ENCODE measurements at regions not wholly inside any gene's neighbourhood (a gene's known extent, or its start where the extent isn't known, plus 50 kb on each side); places are given as distances from the start of the nearest gene placed in this dataset.
"Not testable (repeated sequence)": the region's sequence is repeated elsewhere in the genome, so short reads cannot be mapped to it uniquely, and the experiment has no call there.

DNA sequence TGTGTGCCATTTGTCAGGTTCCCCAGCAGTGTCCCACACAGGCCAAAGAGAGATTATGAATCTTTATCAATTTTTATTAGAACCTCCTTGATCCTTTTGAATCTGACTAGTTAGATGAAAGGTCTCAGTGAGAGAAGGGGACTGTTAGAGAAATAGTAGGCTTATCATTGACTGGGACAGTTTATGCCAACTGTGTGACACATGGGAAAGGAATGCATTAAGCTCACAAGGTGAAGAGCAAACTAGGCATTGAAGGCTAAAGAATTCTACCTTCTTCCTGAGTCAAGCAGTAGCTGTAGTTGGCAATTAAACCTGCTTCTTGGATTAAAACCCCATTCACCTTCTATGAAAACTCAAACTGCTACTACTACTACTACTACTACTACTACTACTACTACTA is 389.6 kb upstream of the CDH19 start:
- DNase-seq = no peak

DNA sequence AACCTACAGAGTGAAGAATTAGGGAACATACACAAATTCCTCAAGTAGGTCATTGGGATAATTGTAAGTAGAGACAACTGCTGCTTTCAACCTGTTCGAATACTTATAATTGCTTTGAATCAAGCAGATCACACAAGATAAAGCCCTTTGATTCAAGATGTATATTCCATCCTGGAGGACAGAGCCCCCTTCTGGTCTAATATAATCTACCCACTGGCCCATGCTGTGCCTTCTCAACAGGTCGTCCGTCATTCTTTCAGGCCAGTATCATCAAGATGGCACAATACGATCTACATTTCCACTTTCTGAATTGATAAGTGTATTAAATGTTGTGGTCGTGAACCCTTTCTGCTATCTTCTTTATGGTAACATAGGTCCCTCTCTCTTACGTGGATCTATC is 387.0 kb upstream of the CDH19 start:
- no peak for DNase-seq

DNA sequence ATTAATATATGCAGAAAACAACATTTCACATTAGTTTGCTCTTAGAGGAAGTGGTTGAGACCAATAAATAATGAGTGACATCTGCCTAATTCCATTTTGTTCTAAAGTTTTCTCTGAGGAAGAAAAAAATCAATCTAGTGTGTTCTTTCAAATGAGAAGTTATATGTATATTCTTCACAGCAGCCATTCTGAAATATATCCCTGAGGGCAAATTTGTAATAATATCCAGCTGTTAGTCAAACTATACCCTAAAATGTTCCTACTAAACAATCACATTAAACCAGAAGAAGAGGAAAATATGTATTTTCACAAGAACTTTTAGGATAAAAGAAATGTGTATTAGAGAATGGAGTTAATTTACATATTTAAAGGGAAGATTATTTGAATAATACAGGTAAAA is 375.1 kb upstream of the CDH19 start:
- DNase-seq = no peak

DNA sequence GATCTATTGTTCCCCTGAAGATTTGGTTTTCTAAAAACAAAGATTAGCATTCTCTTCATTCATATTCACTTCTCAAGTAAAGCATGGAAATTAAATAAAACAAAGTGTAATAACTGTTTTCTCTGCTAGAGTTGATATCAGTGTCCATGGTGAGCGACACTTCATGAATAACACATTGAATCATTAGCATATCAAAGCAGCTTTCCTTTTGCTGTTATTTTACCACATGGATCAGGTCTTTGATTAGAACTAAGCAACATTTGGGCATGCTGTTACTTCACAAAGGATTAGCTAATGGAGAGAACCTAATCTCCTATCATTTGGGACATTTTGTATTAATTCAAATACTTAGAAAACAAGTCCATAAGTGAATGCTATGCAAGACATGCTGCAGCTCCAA is 368.8 kb upstream of the CDH19 start:
- no peak for DNase-seq

DNA sequence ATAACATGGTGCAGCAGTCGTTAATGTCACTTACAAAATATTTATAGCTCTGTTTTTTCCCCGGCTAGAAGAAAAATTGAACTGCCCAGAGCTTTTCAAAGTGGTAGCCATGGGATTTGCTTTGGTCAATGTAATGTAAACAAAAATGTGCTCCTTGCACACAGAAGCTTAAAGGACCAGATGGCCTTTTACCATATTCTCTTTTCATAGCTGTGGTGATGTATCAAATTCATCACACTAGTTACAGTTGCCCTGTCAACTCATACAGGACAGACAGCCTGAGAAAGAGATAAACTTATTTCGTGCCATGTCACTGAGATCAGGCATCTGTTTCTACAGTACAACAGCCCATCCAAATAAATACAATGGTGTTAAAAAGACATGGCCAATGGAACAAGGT is 368.1 kb upstream of the CDH19 start:
- DNase-seq = peak; percentile 44

DNA sequence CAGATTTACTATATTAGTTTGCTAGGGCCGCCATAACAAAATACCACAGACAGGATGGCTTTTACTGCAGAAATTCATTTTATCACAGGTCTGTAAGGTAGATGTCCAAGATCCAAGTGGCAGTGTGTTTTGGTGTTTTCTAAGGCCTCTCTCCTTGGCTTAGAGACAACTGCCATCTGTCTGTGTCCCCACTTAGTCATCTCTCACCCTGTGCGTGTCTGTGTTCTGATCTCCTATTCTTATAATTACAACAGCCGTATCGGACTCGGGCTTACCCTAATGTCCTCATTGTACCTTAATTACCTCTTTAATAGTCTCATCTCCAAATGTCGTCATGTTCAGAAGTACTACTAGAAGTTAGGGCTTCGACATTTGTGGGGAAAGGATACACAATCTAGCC is 362.3 kb upstream of the CDH19 start:
- DNase-seq = no peak

DNA sequence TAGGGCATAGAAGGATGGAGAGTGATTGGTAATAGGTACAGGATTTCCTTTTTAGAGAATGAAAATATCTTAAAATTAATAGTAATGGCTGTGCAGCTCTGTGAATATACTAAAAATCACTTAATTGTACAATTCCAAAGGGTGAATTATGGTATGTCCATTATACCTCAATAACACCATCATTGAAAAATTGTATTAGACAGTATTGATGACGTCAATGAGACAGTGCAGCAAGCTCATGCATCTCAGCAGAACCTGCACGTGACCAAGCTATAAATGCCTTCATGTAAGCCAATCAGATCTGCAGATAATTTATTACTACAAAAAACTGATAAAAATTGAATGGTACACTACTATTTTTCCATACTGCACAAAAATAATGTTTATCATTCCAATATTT is 354.4 kb upstream of the CDH19 start:
- DNase-seq = no peak

DNA sequence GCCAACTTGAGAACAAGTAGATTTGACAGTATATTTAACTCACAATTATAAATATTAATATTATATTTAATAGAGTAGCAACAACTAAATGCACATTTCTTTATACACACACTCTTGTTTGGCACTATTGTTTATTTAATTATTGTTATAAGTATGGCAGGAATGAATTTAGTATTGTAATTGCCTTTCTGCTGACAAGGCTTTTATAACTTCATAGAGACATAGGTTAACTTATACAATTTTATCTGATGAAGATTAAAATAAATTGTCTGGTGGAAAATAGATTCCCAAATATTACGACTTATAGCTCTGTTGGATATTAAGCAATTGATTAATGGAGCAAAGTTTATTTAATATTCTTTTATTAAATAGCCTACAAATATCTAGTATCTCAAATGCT is 347.9 kb upstream of the CDH19 start:
- no peak for DNase-seq

DNA sequence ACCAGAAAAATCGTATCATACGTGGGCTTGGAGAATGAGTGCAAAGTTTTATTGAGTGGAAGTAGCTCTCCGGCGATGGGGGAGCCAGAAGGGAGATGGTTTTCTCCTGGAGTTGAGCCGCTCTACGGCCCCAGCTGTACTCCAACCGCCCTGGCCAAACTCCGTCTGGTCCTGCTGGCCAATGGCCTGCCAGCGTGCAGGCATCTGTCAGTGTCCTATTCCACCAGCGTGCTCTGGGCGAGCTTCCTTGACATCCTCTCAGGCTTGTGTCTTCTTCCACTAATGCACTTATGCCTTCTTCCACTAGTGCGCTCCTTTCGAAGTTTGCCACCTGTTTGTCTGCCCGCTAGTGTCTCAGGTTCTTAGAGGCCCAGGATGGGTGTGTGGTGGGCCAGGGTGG is 345.5 kb upstream of the CDH19 start:
- no peak for DNase-seq

DNA sequence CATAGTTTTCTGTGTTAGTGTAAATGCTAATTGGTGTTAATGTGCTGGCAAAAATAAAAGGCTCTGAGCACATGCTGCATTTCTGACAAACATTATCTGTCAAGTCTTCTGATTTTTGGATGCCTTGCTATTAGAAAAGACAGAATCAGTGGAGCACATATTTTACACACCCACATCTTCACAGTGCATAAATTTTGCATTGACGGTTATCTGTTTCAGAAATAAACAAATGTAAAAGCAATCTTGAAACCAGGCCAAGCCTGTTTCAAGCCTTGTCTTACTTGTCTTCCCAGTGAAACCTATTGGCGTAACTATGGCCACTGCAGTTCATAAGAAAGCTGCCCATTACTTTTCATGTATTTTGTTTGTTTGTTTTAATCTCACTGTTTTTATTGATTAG is 333.7 kb upstream of the CDH19 start:
- no peak for DNase-seq

DNA sequence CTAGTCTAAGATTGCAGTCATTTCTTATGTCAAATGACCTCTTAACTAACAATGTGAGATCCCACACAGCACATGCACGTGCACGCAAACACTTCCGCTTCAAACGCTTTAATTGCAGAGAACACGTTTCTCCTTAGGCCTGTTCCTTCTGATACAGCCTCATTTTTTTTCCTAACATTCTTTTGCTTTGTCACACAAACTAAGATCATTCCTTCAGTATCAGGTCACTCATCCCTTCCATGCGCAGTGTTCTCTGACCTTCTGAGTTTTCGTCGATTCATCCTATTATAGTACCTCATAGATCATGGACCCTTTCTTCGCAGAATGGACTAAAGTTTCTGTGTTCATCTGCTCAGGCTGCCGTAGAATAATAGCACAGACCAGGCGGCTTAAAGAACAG is 327.1 kb upstream of the CDH19 start:
- no peak for DNase-seq

DNA sequence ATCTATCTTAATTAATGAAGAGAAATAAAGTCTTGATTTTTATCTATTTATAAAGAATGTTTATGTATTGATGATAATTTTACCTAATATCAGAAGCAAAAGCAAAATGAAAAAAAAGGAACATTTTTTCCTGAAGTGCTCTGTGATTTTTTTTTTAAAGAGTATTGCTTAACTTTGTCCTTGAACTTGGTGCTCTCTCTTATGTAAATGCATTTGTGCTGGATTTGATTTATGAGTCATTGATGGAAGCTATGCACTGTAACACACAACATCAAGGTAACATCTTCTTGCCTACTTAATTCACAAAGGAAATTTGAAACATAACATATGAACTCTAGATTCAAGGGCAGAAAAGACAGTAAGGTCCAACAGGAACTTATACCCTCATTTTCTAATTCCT is 312.9 kb upstream of the CDH19 start:
- no peak for DNase-seq

DNA sequence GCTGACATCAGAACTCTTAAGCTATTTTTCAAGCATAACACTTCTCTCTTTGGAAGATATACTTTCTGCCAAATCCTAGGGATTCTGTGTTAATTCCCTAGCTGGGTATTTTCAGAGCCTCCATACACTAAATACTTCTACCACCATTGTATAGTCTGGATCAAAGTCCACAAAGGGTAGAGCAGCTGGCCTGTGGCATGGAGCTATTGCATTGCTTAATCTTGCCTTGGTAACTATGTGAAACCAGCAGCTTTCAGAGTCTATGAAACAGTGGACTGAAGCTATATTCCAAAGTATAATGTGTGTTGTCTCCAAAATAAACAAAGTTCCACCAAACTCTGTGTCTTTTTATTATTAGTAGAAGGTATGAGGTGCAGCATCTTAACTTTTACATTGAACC is 296.9 kb upstream of the CDH19 start:
- no peak for DNase-seq

DNA sequence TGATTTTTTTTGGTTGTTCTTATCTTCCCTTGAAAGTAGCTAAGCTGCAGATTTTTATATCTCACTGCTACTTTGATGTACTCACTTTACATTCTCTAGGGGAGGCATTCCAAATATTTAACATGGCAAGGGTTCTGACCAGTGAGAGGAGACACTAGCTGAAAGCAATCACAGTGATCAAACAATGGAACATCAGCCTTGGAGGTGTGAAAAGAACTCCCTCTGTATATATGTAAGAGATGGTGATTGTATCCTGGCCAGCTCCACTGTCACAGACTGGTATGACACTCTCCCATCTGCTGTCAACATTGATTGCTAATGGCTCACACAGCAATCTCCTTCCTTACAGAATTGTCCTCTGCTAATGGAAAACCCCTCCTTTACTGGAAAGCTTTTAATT is 291.7 kb upstream of the CDH19 start:
- DNase-seq = peak; percentile 86

DNA sequence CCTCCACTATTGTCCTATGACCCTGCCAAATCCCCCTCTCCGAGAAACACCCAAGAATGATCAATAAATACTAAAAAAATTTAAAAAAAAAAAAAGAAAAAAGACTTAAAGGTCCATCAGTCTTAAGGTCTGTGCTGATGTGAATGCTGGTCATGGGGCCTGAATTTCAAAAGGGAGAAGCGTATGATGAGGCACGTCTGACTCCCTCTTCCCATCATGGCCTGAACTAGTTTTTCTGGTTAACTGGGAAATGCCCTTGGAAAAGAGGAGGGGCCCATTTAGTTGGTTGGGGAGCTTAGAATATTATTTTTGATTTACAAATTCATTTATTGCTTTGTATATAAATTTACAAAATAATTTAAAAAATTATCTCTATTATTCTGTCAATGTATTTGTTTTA is 291.0 kb upstream of the CDH19 start:
- DNase-seq = peak; percentile 72

DNA sequence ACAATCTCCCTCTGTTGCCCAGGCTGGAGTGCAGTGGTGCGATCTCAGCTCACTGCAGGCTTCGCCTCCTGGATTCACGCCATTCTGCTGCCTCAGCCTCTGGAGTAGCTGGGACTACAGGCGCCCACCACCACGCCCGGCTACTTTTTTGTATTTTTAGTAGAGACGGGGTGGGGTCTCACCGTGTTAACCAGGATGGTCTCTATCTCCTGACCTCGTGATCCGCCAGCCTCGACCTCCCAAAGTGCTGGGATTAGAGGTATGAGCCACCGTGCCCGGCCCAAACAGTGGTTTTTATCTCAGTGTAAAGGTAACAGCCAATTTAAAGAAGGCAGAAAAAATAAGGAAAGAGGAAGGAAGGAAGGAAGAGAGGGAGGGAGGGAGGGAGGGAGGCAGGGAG is 288.5 kb upstream of the CDH19 start:
- DNase-seq = not testable (repeated sequence)

DNA sequence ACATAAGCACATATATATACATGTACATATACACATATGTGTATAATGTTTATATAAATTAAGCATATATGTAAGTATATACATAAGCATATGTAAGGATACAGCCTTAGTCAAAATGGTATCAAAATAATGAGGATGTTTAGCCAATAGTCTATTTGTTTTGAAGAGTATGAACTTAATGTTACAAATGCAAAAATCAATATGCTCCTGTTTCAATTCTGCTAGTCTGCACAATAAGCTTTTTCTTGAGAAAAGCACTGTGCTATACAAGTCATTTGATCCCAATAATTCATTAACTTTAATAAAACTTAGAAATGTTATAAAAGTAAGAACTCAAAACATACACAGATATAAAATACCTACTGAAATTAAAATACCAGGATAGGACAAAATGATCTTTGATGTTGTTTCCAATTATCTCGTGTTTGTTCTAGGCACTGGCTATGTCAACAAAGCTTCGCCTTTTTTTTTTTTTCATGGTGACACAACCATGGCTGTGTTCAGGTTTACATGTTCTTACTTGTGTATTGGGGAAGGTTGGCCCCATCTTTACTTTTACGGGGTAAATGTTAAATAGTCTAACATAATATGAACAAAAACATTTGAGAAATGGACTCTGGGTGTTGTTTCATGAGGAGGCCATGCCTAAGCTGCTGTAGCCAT is 271.1 kb upstream of the CDH19 start:
- peak; percentile 59 for DNase-seq

DNA sequence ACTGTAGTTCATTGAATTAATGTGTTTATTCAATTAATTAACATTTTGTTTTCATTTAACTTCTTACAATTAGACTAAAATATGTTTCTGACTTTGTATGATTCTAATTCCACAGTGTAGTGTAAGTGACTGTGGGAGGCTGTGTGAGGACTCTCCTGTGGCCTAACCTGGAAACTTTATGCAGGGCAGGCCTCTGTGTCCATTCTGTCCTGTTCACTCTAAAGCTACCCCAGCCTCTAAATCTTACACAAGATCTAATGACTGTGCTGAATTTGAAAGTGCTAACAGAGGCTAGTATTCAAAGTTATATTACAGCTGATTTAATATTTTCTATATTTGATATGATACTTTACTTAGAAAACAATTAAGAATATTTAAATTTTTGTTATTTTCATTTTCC is 270.5 kb upstream of the CDH19 start:
- no peak for DNase-seq

DNA sequence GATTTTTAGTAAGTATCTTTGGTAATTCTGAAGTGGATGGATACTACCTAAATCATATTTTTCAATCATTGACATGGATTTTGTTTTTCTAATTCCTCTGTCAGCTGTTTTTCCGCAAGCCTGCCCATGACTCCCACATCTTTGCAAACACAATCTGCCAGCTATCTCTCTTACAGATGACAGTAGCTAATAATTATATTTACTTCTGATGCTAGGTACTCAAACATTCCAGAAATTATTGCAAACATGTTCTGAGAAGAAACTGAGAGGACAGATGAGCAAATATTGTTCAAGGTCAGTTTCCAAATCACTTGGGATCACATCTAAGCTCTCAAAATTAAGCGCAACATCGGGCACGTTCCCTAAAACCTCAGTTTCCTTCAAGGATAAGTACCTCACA is 270.0 kb upstream of the CDH19 start:
- peak; percentile 23 for DNase-seq

DNA sequence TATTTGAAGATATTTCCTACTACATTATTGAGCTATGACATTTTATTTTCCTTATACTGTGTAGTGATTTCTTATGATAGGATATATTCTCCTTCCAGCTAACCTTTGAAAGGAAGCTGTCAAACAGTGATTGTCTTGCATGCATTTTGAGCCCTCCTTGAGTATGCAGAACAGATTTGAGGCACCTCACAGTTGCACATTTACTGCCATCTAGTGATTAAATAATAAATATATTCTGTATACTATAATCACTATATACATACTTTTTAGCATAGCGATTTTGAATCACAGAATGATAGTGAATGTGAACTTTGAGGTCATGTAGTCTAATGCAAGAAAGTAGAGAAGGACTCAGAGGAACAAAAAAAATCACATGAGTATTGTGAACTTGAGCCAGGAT is 268.4 kb upstream of the CDH19 start:
- peak; percentile 52 for DNase-seq

DNA sequence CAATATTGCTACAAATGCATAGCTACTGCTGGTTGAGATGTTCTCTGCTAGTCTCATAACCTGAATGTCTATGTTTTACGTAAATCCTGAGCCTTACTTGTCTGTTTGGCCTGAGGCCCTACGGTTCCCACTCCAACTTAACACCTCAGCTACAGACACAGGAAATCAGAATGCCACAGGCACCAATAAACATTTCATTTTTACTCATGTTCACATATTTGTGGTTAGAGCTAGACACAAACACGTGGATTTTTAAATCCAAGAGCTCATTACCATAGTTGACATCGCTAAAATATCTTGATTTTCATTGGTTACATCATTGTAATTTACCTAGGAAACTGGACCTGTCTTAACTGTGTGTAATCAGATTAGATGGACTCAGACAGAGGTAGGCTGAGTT is 263.8 kb upstream of the CDH19 start:
- no peak for DNase-seq

DNA sequence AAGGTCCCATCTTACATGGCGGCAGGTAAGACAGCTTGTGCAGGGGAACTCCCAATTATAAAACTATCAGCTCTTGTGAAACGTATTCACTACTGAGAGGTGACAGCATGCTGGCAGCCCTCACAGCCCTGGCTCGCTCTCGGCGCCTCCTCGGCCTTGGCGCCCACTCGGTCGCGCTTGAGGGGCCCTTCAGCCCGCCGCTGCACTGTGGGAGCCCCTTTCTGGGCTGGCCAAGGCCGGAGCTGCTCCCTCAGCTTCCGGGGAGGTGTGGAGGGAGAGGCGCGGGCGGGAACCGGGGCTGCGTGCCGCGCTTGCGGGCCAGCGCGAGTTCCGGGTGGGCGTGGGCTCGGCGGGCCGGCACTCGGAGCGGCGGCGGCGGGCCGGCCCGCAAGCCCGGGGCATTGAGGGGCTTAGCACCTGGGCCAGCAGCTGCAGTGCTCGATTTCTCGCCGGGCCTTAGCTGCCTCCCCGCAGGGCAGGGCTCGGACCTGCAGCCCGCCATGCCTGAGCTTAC is 262.6 kb upstream of the CDH19 start:
- not testable (repeated sequence) for DNase-seq

DNA sequence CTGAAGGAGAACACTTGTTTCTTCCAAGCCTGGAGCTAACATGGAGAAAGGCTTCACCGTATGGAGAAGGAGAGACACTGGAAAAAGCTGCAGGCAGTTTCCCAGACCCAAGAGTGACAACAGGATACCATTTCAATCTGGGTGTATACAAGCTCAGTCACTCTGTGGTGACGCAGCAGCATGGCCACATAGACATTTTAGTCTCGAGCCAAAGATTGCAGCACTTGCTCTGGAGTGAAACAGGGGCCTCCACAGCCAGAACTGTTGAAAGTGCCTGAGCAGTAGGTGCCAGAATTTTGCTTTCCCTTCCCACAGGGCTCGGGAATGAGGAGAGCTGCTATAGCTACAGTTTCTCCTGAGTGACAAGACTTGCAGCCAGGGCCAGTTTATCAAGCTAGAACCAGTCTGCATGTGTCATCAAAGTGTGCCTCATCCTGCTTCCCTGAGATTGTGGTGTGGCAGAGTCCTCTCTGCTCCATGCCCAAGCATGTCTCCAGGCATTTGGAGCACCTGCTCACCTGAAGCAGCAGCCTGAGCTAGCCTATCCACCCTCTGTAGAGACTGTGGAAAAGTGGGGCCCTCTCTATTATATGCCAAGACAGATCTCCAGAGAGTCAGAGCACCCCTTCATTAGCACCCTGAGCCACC is 234.6 kb upstream of the CDH19 start:
- no peak for DNase-seq

DNA sequence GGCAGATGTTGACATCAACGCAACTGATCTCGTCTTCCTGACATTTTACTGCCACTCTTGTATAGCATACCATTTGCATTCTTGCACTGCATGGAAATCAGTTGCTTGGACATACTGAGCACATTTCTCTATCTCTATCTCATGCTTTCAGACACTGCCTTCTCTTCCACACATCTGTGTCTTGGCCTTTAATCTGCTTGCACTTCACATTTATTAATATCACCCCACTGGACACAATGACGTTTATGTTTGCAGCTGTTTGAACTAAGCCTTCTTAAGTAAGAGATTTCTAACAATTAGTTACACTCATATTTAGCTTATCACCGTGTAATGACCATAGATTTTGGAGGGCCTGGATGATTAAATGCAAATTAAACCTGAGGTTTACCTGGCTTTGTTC is 229.8 kb upstream of the CDH19 start:
- DNase-seq = no peak

DNA sequence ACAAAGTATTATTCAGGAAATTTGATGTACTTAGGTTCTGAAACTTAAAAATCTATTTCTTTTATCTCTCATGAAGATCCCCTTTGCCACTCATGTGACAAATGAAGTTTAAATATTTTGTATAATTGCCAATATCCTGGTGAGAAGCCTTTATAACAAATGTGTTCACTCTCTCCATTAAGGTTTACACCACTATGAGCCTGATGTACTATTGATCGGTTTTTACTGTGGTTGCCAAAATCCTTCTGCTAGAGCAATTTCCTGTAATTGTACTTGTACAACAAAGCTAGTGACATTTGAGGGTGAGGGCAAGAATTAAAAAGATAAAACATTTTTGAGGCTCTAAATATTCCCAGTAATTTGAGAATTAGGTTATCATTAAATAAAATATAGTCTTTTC is 222.3 kb upstream of the CDH19 start:
- DNase-seq = peak; percentile 91
